RPMI8226 (cell line): ENCODE measurements at regions not wholly inside any gene's neighbourhood (a gene's known extent, or its start where the extent isn't known, plus 50 kb on each side); places are given as distances from the start of the nearest gene placed in this dataset.

ENCODE experiments used
- DNase-seq: peaks from one replicate; pipeline ENCODE4 v3.0.0-alpha.2; 2015

DNA sequence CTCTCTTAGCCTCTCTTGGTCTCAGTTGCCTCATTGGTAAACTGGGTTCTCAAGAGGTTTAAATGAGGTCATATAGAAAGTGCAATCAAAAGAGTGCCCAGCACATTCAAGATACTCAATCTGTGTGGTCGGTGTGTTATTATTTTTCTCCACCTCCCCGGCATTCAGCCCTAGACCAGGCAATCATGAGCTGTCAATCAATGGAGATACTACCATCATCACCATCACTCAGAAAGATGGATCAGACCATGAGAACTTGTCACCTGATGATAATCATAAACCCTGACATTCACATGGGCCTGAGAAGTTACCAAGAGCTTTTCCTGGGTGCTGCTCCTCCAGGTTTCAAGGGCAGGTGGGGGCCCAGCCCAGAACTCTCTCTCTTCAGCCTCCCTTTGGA, 166.1 kb downstream of the MN1 start:
- no peak for DNase-seq

DNA sequence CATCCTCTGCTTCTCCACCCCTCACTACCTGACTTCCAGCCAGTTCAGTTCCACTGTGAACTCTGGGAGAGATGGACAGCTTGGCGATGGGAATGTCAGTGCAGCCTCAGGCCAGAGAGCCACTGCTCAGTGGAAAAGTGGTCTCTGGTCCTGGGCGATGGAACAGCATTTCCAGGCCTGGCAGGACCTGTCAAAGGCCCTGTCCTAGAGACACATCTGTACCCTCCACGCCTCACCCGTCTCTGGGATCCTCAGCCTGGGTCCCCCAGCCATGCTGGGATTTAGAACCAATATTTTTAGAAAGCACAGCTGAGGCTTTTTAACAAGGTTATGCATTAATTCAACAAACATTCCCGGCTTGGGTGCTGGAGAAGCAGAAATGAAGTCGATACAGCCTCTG, 165.7 kb downstream of the MN1 start:
- no peak for DNase-seq

GRCh38 chr22:27636716-27637508, 164.6 kb downstream of the MN1 start:
- DNase-seq = no peak

DNA sequence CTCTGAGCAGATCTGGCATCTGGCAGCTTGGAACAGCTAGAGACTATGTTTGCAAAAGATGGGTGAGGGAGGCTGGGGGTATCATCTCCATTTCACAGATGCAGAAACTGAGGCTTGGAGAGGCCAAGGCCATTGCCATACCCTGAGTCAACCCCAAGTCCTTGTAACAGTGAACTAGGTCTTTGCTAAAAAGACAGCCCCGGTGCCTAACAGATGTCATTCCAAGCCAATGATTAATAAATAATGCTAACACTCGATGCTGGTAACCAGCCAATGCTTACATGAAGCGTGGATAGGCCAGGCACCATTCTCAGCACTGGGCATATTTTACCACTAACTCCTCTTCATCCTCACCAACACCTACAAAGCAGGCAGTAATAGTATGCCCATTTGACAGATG, 164.0 kb downstream of the MN1 start:
- no peak for DNase-seq

- DNase-seq = no peak
These were observed 163.0 kb downstream of the MN1 start for GRCh38 chr22:27638329-27639233.

DNA sequence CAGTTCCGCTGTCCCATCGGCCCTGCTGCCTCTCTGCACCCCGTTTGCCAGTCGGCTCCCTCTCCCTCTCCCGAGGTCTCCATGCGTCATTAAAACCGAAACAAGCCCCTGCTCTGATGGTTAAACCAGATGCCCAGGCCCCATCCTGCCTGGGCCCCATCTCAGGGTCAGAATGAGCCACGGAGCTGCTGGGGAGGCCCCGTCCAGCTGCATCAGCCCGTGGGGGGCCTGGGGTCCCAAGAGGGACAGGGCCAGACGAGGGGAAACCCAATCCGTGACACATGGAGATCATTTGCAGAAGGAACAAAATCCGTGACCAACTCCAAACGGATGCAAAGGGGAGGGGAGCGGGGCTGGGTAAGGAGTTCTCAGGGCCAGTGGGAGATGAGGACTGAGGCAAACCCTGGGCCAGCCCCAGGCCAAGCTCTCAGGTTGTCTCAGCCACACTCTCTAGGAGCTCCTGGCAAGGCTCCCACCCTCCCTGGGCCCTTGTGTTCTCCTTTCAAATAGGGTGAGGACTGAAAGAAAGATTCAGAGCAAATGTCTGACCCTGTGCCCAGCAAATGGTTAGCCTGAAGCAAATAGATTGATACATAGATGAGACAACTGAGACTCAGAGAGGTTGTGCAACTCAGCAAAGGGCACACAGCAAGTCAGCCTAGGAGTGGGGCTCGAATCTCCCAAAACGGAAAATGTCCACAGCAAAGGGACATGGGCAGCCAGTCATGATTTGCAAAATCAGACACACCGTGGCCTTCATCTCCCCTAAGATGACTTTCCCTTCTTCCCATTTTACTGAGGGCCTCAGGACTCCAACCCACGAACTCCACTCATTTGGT, 162.1 kb downstream of the MN1 start:
- DNase-seq = no peak

- no peak for DNase-seq
These were observed 160.3 kb downstream of the MN1 start for GRCh38 chr22:27641049-27641795.

DNA sequence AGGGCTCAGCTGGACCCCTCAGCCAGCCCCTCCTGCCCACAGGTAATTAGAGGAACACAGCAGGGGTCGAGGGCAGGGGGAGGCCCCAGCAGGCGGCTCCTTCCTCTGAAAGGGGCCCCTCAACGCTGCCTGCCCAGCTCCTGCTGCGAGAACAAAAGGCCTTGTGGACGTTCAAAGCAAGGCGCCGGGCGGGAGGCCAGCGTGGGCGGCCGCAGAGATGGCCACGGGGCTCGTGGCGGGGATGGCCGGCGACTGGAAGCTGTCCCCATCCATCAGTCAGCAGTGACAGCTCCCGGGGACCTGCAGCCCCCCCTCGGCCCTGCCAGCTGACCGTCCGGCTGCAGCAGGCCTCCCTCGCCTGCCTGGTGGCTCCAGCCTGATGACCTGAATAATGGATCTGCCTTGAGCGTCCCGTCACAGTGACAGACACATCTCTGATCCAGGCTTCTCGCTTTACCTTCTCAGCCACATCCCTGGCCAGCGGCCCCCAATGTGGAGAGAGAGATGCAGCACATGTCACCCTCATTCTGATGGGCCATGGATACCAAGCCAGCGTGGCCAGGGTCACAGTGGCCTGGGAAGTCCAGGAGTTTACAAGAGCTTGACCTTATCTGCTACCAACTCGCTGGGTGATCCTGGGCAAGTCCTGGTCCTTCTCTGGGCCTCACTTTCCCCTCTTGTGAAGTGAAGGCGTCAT, 159.3 kb downstream of the MN1 start:
- DNase-seq = no peak

- no peak for DNase-seq
These were observed 157.6 kb downstream of the MN1 start for GRCh38 chr22:27643907-27644306.

DNA sequence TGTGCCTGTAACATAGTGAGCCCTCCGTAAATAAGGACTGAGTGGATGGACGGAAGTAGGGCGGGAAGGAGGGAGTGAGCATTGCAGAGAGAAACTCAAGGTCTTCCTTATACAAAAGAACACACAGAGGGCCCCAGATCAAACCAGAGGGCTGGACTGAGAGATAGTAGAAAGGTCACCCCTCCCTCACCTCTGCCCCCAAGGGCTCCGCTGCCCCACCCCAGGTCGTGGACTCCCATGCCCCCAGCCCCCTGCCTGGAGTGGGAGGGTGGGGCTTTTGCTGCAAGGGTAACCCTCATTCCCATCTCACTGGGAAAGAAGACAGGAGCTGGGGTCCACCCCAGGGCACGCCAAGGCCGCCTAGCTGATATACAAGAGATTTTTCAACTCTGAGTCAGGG, 157.0 kb downstream of the MN1 start:
- no peak for DNase-seq

DNA sequence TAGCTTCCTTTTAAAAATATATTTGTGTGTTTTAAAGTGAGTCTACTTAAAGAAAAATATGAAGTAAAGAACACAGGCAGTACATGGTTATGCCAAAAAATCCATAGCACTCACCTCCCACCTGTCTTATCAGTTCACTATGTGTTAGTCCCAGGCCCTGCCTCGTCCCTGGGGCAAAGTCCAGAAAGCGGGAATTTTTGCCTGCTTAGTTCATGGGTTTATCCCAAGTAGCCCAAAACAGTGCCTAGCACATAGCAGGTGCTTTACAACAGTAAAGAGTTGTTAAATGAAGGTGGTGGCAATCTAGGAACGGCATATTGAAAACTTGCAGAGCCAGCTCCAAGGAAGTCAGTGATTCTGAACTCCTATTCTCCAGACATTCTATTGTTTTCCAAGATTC, 154.0 kb downstream of the MN1 start:
- DNase-seq = no peak

DNA sequence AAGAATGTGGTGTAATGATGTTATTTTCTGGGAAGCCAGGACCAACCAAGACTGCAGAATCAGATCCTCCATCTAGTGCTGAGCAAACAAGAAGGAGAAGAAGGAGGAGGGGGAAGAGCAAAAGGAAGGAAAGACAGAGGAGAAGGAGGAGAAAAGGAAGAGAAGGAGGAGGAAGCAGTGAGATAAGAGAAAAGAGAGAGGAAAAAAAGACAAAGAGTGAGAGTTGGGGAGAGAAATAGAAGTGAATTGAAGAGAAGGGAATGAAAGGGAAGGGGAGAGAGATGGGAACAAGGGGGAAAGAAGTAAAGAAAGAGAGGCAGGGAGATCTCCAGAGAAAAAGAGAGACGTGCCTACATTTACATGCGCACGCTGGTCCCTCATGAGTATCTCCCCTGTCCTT, 153.5 kb downstream of the MN1 start:
- no peak for DNase-seq

- no peak for DNase-seq
These were observed 152.7 kb downstream of the MN1 start for GRCh38 chr22:27648853-27649252.

GRCh38 chr22:27650572-27650971, 151.0 kb downstream of the MN1 start:
- DNase-seq = no peak

DNA sequence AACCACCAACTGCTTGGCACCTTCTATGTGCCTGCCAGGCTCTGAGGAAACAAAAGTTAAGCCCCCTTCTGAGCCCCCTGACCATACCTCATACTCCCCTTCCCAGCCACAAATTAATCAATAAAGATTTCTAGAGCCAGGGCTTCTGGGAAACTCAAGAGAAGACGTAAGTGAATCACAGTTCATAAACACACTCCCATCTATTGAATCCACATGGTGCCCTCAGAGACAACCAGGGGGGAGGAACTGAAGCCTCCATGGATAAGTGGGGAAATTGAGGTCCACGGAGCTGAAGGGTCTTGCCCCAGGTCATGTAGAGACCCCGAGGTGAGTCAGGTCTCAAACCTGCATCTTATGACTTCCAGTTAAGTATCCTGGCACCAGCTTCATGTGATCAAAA, 150.6 kb downstream of the MN1 start:
- DNase-seq = no peak

GRCh38 chr22:27651486-27651885, 150.1 kb downstream of the MN1 start:
- DNase-seq = no peak

DNA sequence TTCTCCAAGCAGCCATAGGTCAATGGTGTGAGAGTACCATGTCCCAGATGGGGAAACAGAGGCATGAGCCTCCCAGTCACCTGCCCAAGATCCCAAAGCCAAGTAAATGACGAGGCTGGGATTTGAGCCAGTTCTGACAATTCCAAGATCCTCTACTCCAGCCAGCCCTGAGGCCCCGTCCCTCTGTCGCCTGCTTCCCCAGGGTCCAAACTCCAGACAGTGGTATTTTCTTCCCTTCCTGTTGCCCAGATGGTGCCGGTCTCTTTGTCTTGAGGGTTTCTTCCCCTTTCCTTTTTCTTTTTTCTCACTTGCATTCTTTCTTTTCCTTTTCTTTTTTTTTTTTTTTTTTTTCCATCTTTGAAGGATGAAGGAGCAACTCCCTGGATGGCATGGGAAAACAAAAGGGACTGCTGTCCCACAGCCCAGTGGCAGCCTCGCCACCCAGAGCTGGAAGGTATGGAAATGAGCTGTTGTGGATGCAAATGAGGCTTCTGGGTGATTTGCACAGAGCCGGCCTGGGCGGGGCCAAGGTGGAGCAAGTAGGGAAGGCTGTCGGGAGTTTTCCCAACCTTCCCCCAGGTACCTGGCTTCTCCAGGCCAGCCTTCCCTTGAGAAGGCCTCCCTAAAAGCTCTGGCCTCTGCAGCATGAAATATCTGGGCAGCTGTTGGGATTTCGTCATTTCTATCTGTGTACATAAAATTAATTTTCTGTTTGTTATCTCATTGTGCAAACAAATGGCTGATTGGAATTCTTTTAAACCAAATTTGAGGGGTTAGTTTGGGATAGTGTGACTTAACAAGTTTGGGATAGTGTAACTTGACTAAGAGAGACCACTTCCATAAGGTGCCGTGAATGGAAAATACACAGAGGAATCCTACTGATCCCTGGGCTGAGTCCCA, 146.8 kb downstream of the MN1 start:
- no peak for DNase-seq

DNA sequence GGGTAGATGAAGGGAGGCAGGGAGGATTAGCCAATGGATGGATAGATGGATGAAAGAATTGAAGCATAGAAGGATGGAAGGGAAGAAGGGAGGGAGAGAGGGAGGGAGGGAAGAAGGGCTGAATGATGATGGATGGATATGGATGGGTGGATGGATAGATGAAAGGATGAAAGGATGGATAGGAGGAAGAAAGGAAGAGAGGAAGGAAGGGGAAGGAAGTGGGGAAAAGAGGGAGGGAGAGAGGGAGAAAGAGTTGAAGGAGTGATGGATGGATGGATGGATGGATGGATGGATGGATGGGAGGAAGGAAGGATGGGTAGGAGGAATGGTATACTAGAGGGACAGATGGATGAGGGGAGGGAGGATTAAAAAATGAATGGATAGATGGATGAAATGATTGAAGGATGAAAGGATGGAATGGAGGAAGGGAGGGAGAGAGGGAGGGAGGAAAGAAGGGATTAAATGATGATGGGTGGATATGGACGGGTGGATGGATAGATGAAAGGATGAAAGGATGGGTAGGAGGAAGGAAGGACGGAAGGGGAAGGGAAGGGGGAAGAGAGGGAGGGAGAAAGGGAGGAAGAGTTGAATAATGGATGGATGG, 145.9 kb downstream of the MN1 start:
- no peak for DNase-seq

GRCh38 chr22:27656970-27657369, 144.6 kb downstream of the MN1 start:
- no peak for DNase-seq

DNA sequence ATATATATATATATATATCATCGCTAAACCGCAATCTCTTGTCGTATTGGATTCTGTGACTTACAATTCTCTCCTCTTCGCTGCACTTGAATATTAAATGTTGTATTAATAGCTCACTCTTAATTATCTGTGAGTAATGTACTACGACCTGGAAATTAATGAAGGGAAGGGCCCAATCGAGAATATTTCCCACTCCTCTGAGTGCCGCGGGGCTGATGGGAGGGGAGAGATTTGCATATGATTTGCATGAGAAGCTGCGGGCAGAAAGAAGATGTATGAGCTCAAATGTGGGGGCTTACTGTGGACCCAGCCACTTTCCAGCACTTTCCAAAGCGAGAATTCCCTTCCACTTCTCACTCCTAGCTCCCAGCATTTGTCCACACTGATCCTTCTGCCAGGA, 141.2 kb downstream of the MN1 start:
- DNase-seq = no peak
